ENCODE measurements at regions not wholly inside any gene's neighbourhood (a gene's known extent, or its start where the extent isn't known, plus 50 kb on each side); places are given as distances from the start of the nearest gene placed in this dataset.

- no peak overlapping the region for H2AK5ac ChIP-seq (ENCODE audit: low read depth, low read length)
- peaks cover 2 to 14% (median 9%) of the 10 kb centered on the region in 4 experiments for H3K4me1 ChIP-seq (replicated peaks in 1 of 4; ENCODE audit: control insufficient read depth in 3 of 4, insufficient read depth in 4 of 4, low read length in 3 of 4)
- no peaks in the 10 kb centered on the region for H3K27me3 ChIP-seq (replicated peaks in 1 of 4; ENCODE audit: control insufficient read depth in 3 of 4, extremely low read depth in 1 of 4, insufficient read depth in 3 of 4, low read length in 3 of 4)
- H3K23ac ChIP-seq (ENCODE audit: insufficient read length), result no peak overlapping the region
- 90% methylated on average over 2 of the region's 2 CpGs; no CpG with 5 or more reads in 1 of the 2 experiments for WGBS, 2 experiments (ENCODE audit: extremely low coverage in 1 of 2, insufficient coverage in 1 of 2, insufficient read length in 1 of 2, insufficient replicate concordance in 2 of 2, low coverage in 1 of 2, low lambda C conversion rate in 2 of 2, missing lambda C conversion rate in 1 of 2)
- H3K4ac ChIP-seq (replicated peaks; ENCODE audit: insufficient read length, low read depth, low read length), result no peak overlapping the region
- no peak overlapping the region for H3K4me3 ChIP-seq (ENCODE audit: extremely low read depth in 1 of 4, insufficient read depth in 2 of 4, low read depth in 3 of 4, low read length in 4 of 4)
- no peaks in the 10 kb centered on the region for H3K79me2 ChIP-seq (ENCODE audit: control insufficient read depth in 1 of 2, insufficient read depth in 2 of 2, low read length in 2 of 2)
- FAIRE-seq (no peak), DNase-seq (ENCODE audit: low read depth in 1 of 2, low spot score in 2 of 2) (no peak)
- CTCF ChIA-PET (ENCODE audit: partially characterized antibody), result interaction anchor here (1.0 to 1.9 kb wide), 4 partner anchors 9 to 77 kb away, joined by 3 to 5 read pairs (median 4); no protein-coding TSS in a partner anchor
- no peak overlapping the region for H2BK20ac ChIP-seq (ENCODE audit: low read length)
- no peak overlapping the region for H2BK5ac ChIP-seq (ENCODE audit: low read depth, low read length)
- H3K4me2 ChIP-seq (ENCODE audit: insufficient read depth in 1 of 2, low read depth in 2 of 2, low read length in 2 of 2), result no peak overlapping the region
- no peak overlapping the region for H3K18ac ChIP-seq (ENCODE audit: extremely low read depth, low read length)
- H4K91ac ChIP-seq (replicated peaks; ENCODE audit: insufficient read length, low read length), result no peak overlapping the region
- no peak overlapping the region for H3K27ac ChIP-seq (ENCODE audit: low read depth, low read length)
- H3K79me1 ChIP-seq (ENCODE audit: low read depth, low read length), result no peaks in the 10 kb centered on the region
- POLR2A ChIA-PET (ENCODE audit: partially characterized antibody), result no interaction called here
- no peaks in the 10 kb centered on the region for H3K36me3 ChIP-seq (ENCODE audit: control insufficient read depth in 2 of 4, insufficient read depth in 4 of 4, low read length in 3 of 4)
- H4K20me1 ChIP-seq (replicated peaks in 1 of 2; ENCODE audit: control insufficient read depth in 1 of 2, insufficient read depth in 2 of 2, low read length in 2 of 2), result peaks cover 0 to 2% of the 10 kb centered on the region in 2 experiments
- H2BK120ac ChIP-seq (replicated peaks; ENCODE audit: low read depth, low read length), result no peak overlapping the region
- no peak overlapping the region for H3K56ac ChIP-seq (replicated peaks; ENCODE audit: insufficient read length, low read depth, low read length)
- no peak overlapping the region for H3K9ac ChIP-seq (replicated peaks in 1 of 4; ENCODE audit: extremely low read depth in 1 of 4, low read depth in 3 of 4, low read length in 3 of 4)
- H2BK15ac ChIP-seq (ENCODE audit: low read length), result no peak overlapping the region
- no peaks in the 10 kb centered on the region for H3K9me3 ChIP-seq (ENCODE audit: insufficient read depth in 2 of 2, low read depth in 1 of 2, low read length in 1 of 2)
- no peaks in the 10 kb centered on the region for H3K23me2 ChIP-seq (ENCODE audit: low read depth, low read length)
- H4K8ac ChIP-seq (ENCODE audit: extremely low read depth, insufficient read depth, low read length), result no peak overlapping the region
- H3K14ac ChIP-seq (ENCODE audit: insufficient read length), result no peak overlapping the region
- no peak overlapping the region for H2BK12ac ChIP-seq (ENCODE audit: low read depth, low read length)
- H4K5ac ChIP-seq (ENCODE audit: insufficient read length, low read depth, low read length), result no peak overlapping the region
- no peak overlapping the region for H2AFZ ChIP-seq (ENCODE audit: low read length)
- no peak for TF ChIP-seq CTCF (IDR thresholded peaks at IDR 0.05; ENCODE audit: control extremely low read depth in 1 of 3, insufficient read depth in 1 of 3, low read depth in 1 of 3, low read length in 3 of 3)
- TF ChIP-seq KDM5A (IDR thresholded peaks at IDR 0.05; ENCODE audit: low read length), result no peak
- TF ChIP-seq E2F6 (IDR thresholded peaks at IDR 0.05), result no peak
- TF ChIP-seq KDM1A (IDR thresholded peaks at IDR 0.05; ENCODE audit: borderline replicate concordance, low read length), result no peak
- no peak for TF ChIP-seq FOSL1 (IDR thresholded peaks at IDR 0.05; ENCODE audit: insufficient read depth, low read depth, low read length)
- TF ChIP-seq MAX (IDR thresholded peaks at IDR 0.05), result no peak
- no peak for TF ChIP-seq PHF8 (conservative IDR thresholded peaks at IDR 0.05; ENCODE audit: low read depth, low read length)
- TF ChIP-seq BACH1 (IDR thresholded peaks at IDR 0.05; ENCODE audit: low read length), result no peak
- no peak for TF ChIP-seq CREB1 (IDR thresholded peaks at IDR 0.05)
- TF ChIP-seq EGR1 (IDR thresholded peaks at IDR 0.05; ENCODE audit: borderline replicate concordance, low read depth, low read length), result no peak
- no peak for TF ChIP-seq YY1 (IDR thresholded peaks at IDR 0.05; ENCODE audit: low read depth, low read length)
Measured at GRCh38 chr1:232550007-232550406, 79.9 kb downstream of the SIPA1L2 start.

All from H1 (cell line).